Activated T-cell treated with anti-CD3 and anti-CD28 coated beads, Interleukin-2, amount 50 U/mL, for 72 hours (primary cell): ENCODE measurements at regions not wholly inside any gene's neighbourhood (a gene's known extent, or its start where the extent isn't known, plus 50 kb on each side); places are given as distances from the start of the nearest gene placed in this dataset.

Experiments
- ATAC-seq, 2 donors: fragments of 150-1000 bp; cut with Tn5 transposase; replicated peaks in 1 of 2; 2 replicates each; pipeline ENCODE4 v1.10.0; 2021; ENCODE audit warnings: moderate library complexity in 2 of 2, mild to moderate bottlenecking in 1 of 2
- DNase-seq, 2 donors: peaks; one replicate each; pipeline ENCODE4 v3.0.0; 2021 to 2022; ENCODE audit warnings: mixed read lengths in 1 of 2
- H3K27ac Mint-ChIP-seq: one replicate; pipeline ENCODE4 v1.8.0; 2022; ENCODE audit warnings: mild to moderate bottlenecking, moderate library complexity, mixed read lengths
- H3K27me3 Mint-ChIP-seq: one replicate; pipeline ENCODE4 v1.8.0; 2022; ENCODE audit warnings: low read depth, mixed read lengths
- H3K36me3 Mint-ChIP-seq, 2 donors: one replicate each; pipeline ENCODE4 v1.8.0; 2022; ENCODE audit warnings: mixed read lengths in 2 of 2, mild to moderate bottlenecking in 1 of 2; ENCODE audit not compliant: insufficient read depth in 2 of 2
- H3K4me1 Mint-ChIP-seq: one replicate; pipeline ENCODE4 v1.8.0; 2022; ENCODE audit warnings: low read depth, mixed read lengths
- H3K4me3 Mint-ChIP-seq, 2 donors: one replicate each; pipeline ENCODE4 v1.8.0; 2022; ENCODE audit warnings: mild to moderate bottlenecking in 2 of 2, mixed read lengths in 2 of 2, moderate library complexity in 2 of 2
- H3K9me3 Mint-ChIP-seq, 2 donors: one replicate each; pipeline ENCODE4 v1.8.0; 2022; ENCODE audit warnings: mixed read lengths in 2 of 2

- ATAC-seq (no peak), DNase-seq (no peak)
- peaks cover 0 to 1% of the 10 kb centered on the region in 2 donors for H3K36me3 Mint-ChIP-seq
- peaks cover 6% of the 10 kb centered on the region for H3K27me3 Mint-ChIP-seq
- no peak overlapping the region for H3K4me3 Mint-ChIP-seq
- no peaks in the 10 kb centered on the region for H3K4me1 Mint-ChIP-seq
- peaks cover 0 to 7% of the 10 kb centered on the region in 2 donors for H3K9me3 Mint-ChIP-seq
- no peak overlapping the region for H3K27ac Mint-ChIP-seq
Observed at GRCh38 chrX:10931976-10932375, 179.2 kb upstream of the HCCS start.

GRCh38 chrX:10932842-10933440 is 178.2 kb upstream of the HCCS start:
- H3K27ac Mint-ChIP-seq: no peak overlapping the region
- DNase-seq (no peak), ATAC-seq (no peak)
- peaks cover 0 to 7% of the 10 kb centered on the region in 2 donors for H3K9me3 Mint-ChIP-seq
- H3K4me3 Mint-ChIP-seq: no peak overlapping the region
- H3K27me3 Mint-ChIP-seq: peaks cover 6% of the 10 kb centered on the region
- no peaks in the 10 kb centered on the region for H3K4me1 Mint-ChIP-seq
- H3K36me3 Mint-ChIP-seq: peaks cover 0 to 1% of the 10 kb centered on the region in 2 donors

- Mint-ChIP-seq H3K36me3 (peaks cover 0 to 1% of the 10 kb centered on the region in 2 donors), H3K27me3 (peaks cover 6% of the 10 kb centered on the region), H3K27ac (no peak overlapping the region), H3K4me3 (no peak overlapping the region), H3K4me1 (no peaks in the 10 kb centered on the region), H3K9me3 (peaks cover 0 to 13% of the 10 kb centered on the region in 2 donors)
- ATAC-seq: no peak
- no peak for DNase-seq
Observed at GRCh38 chrX:10935501-10935900, 175.6 kb upstream of the HCCS start.

GRCh38 chrX:10936976-10937375 is 174.2 kb upstream of the HCCS start:
- DNase-seq (no peak), ATAC-seq (no peak)
- H3K9me3 Mint-ChIP-seq: peaks cover 0 to 13% of the 10 kb centered on the region in 2 donors

GRCh38 chrX:10938365-10938923 is 172.7 kb upstream of the HCCS start:
- H3K27ac Mint-ChIP-seq: no peak overlapping the region
- no peak for DNase-seq
- peaks cover 0 to under 1% of the 10 kb centered on the region in 2 donors for H3K36me3 Mint-ChIP-seq
- H3K4me3 Mint-ChIP-seq: no peak overlapping the region
- H3K4me1 Mint-ChIP-seq: no peaks in the 10 kb centered on the region
- no peak for ATAC-seq
- H3K27me3 Mint-ChIP-seq: peaks cover 6% of the 10 kb centered on the region
- H3K9me3 Mint-ChIP-seq: peaks cover 0 to 11% of the 10 kb centered on the region in 2 donors

More at GRCh38 chrX:10936976-10937375, 174.2 kb upstream of the HCCS start:
- Mint-ChIP-seq H3K4me1 (no peaks in the 10 kb centered on the region), H3K27me3 (peaks cover 6% of the 10 kb centered on the region), H3K36me3 (peaks cover 0 to 1% of the 10 kb centered on the region in 2 donors), H3K4me3 (no peak overlapping the region), H3K27ac (no peak overlapping the region)

- DNase-seq: no peak
- no peak for ATAC-seq
- Mint-ChIP-seq H3K4me3 (no peak overlapping the region), H3K4me1 (no peaks in the 10 kb centered on the region), H3K36me3 (no peaks in the 10 kb centered on the region), H3K27me3 (peaks cover 6% of the 10 kb centered on the region), H3K27ac (no peak overlapping the region), H3K9me3 (peaks cover 0 to 9% of the 10 kb centered on the region in 2 donors)
Observed at GRCh38 chrX:10939424-10939823, 171.7 kb upstream of the HCCS start.

GRCh38 chrX:10944136-10944885 is 166.8 kb upstream of the HCCS start:
- Mint-ChIP-seq H3K9me3 (peaks cover 0 to 3% of the 10 kb centered on the region in 2 donors), H3K27me3 (no peaks in the 10 kb centered on the region), H3K4me1 (no peaks in the 10 kb centered on the region), H3K27ac (no peak overlapping the region), H3K4me3 (no peak overlapping the region), H3K36me3 (no peaks in the 10 kb centered on the region)
- no peak for ATAC-seq
- DNase-seq: no peak

- DNase-seq: no peak
- peaks cover 2 to 6% of the 10 kb centered on the region in 2 donors for H3K9me3 Mint-ChIP-seq
- H3K27me3 Mint-ChIP-seq: no peaks in the 10 kb centered on the region
- no peak for ATAC-seq
- no peaks in the 10 kb centered on the region for H3K36me3 Mint-ChIP-seq
- H3K4me3 Mint-ChIP-seq: no peak overlapping the region
- H3K4me1 Mint-ChIP-seq: no peaks in the 10 kb centered on the region
- no peak overlapping the region for H3K27ac Mint-ChIP-seq
Observed at GRCh38 chrX:10945498-10945897, 165.6 kb upstream of the HCCS start.

GRCh38 chrX:10949541-10949940 is 161.6 kb upstream of the HCCS start:
- no peak for ATAC-seq
- Mint-ChIP-seq H3K36me3 (peaks cover 4 to 5% of the 10 kb centered on the region in 2 donors), H3K27me3 (no peaks in the 10 kb centered on the region), H3K4me3 (no peak overlapping the region), H3K27ac (no peak overlapping the region), H3K9me3 (peaks cover 7 to 12% of the 10 kb centered on the region in 2 donors), H3K4me1 (no peaks in the 10 kb centered on the region)
- DNase-seq: no peak

GRCh38 chrX:10952619-10953018 is 158.5 kb upstream of the HCCS start:
- H3K4me3 Mint-ChIP-seq: no peak overlapping the region
- no peaks in the 10 kb centered on the region for H3K27me3 Mint-ChIP-seq
- H3K4me1 Mint-ChIP-seq: no peaks in the 10 kb centered on the region
- peaks cover 15 to 25% of the 10 kb centered on the region in 2 donors for H3K9me3 Mint-ChIP-seq
- H3K27ac Mint-ChIP-seq: no peak overlapping the region
- no peak for ATAC-seq
- no peak for DNase-seq
- H3K36me3 Mint-ChIP-seq: peaks cover 7 to 13% of the 10 kb centered on the region in 2 donors

GRCh38 chrX:10965174-10965798 is 145.8 kb upstream of the HCCS start:
- DNase-seq (no peak), ATAC-seq (no peak)
- H3K36me3 Mint-ChIP-seq: no peaks in the 10 kb centered on the region
- H3K4me3 Mint-ChIP-seq: no peak overlapping the region
- H3K27ac Mint-ChIP-seq: no peak overlapping the region
- peaks cover 4 to 7% of the 10 kb centered on the region in 2 donors for H3K9me3 Mint-ChIP-seq
- no peaks in the 10 kb centered on the region for H3K4me1 Mint-ChIP-seq
- H3K27me3 Mint-ChIP-seq: no peaks in the 10 kb centered on the region

GRCh38 chrX:10966057-10966456 is 145.1 kb upstream of the HCCS start:
- Mint-ChIP-seq H3K4me1 (no peaks in the 10 kb centered on the region), H3K9me3 (peaks cover 2 to 7% of the 10 kb centered on the region in 2 donors), H3K27ac (no peak overlapping the region), H3K36me3 (no peaks in the 10 kb centered on the region), H3K27me3 (no peaks in the 10 kb centered on the region), H3K4me3 (no peak overlapping the region)
- DNase-seq: no peak
- no peak for ATAC-seq

GRCh38 chrX:10971176-10971575 is 140.0 kb upstream of the HCCS start:
- H3K4me3 Mint-ChIP-seq: no peak overlapping the region
- peaks cover 3 to 4% of the 10 kb centered on the region in 2 donors for H3K9me3 Mint-ChIP-seq
- no peaks in the 10 kb centered on the region for H3K36me3 Mint-ChIP-seq
- no peaks in the 10 kb centered on the region for H3K27me3 Mint-ChIP-seq
- H3K27ac Mint-ChIP-seq: no peak overlapping the region
- DNase-seq: no peak
- no peaks in the 10 kb centered on the region for H3K4me1 Mint-ChIP-seq
- ATAC-seq: no peak
